ENCODE measurements at regions not wholly inside any gene's neighbourhood (a gene's known extent, or its start where the extent isn't known, plus 50 kb on each side); places are given as distances from the start of the nearest gene placed in this dataset.

DNA sequence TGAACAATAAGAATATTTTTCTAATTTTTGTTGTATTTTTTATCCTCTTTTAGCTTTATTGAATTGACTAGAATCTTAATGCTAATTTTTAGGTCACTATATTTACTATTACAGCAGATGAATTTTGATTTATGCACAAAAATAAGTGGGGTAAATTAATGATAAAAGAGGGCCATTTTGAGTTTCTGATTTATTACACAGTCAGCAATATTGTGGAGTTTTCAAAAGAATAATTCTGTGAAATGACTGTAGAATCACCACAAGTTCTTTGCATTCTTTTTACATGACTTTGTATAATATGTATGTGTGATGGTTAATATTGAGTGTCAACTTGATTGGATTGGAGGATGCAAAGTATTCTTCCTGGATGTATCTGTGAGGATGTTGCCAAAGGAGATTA, 812.4 kb upstream of the DPPA4 start:
- TF ChIP-seq, protein P1, sequence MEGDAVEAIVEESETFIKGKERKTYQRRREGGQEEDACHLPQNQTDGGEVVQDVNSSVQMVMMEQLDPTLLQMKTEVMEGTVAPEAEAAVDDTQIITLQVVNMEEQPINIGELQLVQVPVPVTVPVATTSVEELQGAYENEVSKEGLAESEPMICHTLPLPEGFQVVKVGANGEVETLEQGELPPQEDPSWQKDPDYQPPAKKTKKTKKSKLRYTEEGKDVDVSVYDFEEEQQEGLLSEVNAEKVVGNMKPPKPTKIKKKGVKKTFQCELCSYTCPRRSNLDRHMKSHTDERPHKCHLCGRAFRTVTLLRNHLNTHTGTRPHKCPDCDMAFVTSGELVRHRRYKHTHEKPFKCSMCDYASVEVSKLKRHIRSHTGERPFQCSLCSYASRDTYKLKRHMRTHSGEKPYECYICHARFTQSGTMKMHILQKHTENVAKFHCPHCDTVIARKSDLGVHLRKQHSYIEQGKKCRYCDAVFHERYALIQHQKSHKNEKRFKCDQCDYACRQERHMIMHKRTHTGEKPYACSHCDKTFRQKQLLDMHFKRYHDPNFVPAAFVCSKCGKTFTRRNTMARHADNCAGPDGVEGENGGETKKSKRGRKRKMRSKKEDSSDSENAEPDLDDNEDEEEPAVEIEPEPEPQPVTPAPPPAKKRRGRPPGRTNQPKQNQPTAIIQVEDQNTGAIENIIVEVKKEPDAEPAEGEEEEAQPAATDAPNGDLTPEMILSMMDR (conservative IDR thresholded peaks at IDR 0.05 in 1 of 2, IDR thresholded peaks at IDR 0.05 in 1 of 2; ENCODE audit: extremely low read depth in 1 of 2, insufficient read depth in 1 of 2, low read depth in 1 of 2, low read length in 2 of 2), result no peak
- TF ChIP-seq EZH2 (IDR thresholded peaks at IDR 0.05; ENCODE audit: borderline replicate concordance, low read length), result no peak

Data from mammary epithelial cell (primary cell).